ENCODE measurements at regions not wholly inside any gene's neighbourhood (a gene's known extent, or its start where the extent isn't known, plus 50 kb on each side); places are given as distances from the start of the nearest gene placed in this dataset.
"Not testable (repeated sequence)": the region's sequence is repeated elsewhere in the genome, so short reads cannot be mapped to it uniquely, and the experiment has no call there.

- in situ Hi-C loops (cut with MboI; ENCODE audit: low sequenced_read_pairs): no loop called here
Observed at GRCh38 chr7:142450695-142451094, 192.8 kb upstream of the PRSS58 start.

DNA sequence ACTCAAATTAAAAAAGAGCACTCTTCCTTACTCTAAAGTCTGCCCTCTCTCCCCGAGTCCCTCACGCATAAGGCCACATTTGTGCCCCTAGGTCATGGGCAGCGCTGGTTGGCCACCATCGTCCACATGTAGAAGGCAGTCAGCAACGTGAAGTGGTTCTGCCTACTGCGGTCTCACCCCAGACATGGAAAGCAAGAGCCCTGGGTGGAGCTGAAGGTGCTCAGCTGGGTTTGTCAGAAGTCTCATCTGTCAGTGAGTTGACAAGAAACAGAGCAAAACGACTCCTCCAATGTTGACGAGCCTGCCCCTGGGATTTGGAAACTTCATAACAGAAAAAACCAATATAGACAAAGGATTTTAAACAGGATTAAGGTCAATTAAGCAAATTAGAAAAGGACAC lies 192.3 kb upstream of the PRSS58 start:
- in situ Hi-C loops (cut with MboI; ENCODE audit: low sequenced_read_pairs): no loop called here

GRCh38 chr7:142448857-142449256 lies 191.0 kb upstream of the PRSS58 start:
- in situ Hi-C loops (cut with MboI; ENCODE audit: low sequenced_read_pairs): not testable (repeated sequence)

DNA sequence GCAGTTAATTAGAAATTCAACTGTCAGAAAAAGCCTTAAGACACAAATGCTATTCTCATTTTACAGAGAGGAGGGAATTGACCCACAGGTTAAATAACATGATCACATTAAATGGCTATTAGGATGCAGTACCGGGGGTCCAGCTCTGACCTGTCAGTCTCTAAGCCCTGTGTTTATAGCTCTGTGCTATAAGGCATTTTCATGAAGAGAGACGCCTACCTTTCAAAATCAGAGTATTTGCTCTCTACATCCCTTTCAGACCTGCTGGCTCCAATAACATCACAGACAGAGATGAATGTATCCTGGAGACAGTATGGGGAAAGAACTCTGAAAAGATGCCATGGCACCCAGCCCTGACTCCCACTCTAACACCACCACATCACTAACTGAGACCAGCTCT lies 189.9 kb upstream of the PRSS58 start:
- in situ Hi-C loops (cut with MboI; ENCODE audit: low sequenced_read_pairs): no loop called here

GRCh38 chr7:142445019-142445686 lies 187.3 kb upstream of the PRSS58 start:
- in situ Hi-C loops (cut with MboI; ENCODE audit: low sequenced_read_pairs): no loop called here

- in situ Hi-C loops (cut with MboI; ENCODE audit: low sequenced_read_pairs): no loop called here
Observed at GRCh38 chr7:142443216-142444010, 185.6 kb upstream of the PRSS58 start.

DNA sequence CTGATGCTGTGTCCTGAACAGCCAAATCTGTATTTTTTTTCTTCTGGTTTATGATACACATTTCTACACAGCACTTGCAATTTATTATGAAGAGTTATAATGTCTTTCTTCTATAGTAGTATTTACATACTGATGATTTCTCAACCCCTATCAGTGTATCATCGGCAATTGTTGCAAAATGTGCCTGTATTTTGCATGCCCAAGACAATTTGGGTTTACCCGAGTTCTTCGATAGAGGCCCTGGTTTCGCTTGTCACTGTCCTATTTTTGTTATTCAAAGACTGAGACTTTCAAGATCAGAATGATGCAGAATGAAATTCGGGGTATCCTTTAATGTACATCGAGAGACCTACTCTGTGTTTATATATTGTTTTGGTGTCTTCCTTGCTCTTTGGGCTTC lies 184.5 kb upstream of the PRSS58 start:
- in situ Hi-C loops (cut with MboI; ENCODE audit: low sequenced_read_pairs): no loop called here

- in situ Hi-C loops (cut with MboI; ENCODE audit: low sequenced_read_pairs): no loop called here
Observed at GRCh38 chr7:142440906-142441411, 183.1 kb upstream of the PRSS58 start.

GRCh38 chr7:142440219-142440905 lies 182.5 kb upstream of the PRSS58 start:
- in situ Hi-C loops (cut with MboI; ENCODE audit: low sequenced_read_pairs): no loop called here

- in situ Hi-C loops (cut with MboI; ENCODE audit: low sequenced_read_pairs): no loop called here
Observed at GRCh38 chr7:142439739-142440138, 181.9 kb upstream of the PRSS58 start.

GRCh38 chr7:142438923-142439515 lies 181.2 kb upstream of the PRSS58 start:
- in situ Hi-C loops (cut with MboI; ENCODE audit: low sequenced_read_pairs): no loop called here

DNA sequence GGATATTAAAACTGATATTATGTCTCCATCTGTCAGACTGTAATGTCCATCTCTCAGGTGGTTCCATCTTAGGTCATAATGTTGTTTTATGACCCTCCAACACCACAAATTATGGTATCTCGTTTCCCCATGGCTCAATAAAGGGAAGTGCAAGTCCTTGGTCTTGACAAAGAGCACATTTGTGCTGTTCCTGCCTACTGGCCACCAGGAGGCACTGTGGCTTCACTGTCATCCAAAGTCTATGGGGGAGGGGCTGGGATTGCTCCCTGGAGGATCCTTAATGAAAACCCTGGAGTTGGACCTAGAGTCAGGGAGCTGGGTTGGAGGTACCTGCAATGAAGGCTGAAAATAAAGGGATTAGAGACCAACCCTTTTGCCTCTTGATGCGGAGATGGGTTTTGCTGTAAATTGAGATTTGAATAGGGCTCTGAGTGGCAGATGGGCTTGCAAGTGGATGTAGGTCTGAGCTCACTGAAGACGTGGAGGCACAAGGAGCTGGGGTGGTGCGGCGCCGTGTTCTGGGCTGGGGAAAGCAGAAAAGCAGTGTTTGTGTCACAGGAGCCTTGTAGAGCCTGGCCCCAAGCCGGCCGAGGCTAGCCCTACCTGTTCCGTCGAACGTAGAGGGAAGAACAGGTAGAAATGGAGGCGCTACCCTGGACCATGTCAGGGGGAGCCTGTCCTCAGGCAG lies 180.5 kb upstream of the PRSS58 start:
- in situ Hi-C loops (cut with MboI; ENCODE audit: low sequenced_read_pairs): no loop called here

- in situ Hi-C loops (cut with MboI; ENCODE audit: low sequenced_read_pairs): no loop called here
Observed at GRCh38 chr7:142437741-142438140, 179.9 kb upstream of the PRSS58 start.

DNA sequence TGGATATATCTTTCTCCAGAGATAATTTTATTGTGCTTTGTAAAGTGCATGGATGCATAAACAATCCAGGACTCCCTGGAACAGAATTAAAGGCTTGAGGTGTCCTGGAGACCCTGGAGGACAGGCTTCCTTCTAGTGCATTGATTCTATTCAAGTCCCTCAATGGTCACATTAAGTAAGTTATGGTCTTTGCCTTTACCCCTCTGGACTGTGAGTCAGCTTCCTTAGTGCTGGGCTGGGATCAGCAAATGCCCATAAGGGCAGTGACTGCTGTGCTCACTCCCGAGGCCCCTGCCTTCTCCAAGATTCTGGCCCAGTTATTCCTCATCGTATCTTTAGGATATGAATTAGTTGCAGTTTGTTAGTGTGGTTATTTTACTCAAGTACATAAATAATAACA lies 178.7 kb upstream of the PRSS58 start:
- in situ Hi-C loops (cut with MboI; ENCODE audit: low sequenced_read_pairs): no loop called here

- in situ Hi-C loops (cut with MboI; ENCODE audit: low sequenced_read_pairs): not testable (repeated sequence)
Observed at GRCh38 chr7:142435606-142436005, 177.7 kb upstream of the PRSS58 start.

DNA sequence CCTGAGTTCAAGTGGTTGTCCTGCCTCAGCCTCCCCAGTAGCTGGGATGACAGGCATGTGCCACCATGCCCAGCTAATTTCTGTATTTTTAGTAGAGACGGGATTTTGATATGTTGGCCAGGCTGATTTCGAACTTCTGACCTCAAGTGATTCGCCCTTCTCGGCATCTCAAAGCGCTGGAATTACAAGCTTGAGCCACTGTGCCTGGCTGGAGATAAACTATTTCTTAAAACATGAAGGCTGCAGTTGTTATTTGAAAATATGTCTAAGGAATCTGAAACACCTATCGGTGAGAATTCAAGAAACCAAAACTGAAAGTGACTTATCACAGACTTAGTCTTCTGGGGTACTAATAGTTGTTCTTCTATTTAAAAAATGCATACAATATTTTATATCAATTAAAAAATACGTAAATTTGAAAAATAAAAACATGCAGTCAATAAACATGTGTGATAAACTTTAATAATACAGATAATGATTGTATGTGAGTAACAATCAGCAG lies 176.9 kb upstream of the PRSS58 start:
- in situ Hi-C loops (cut with MboI; ENCODE audit: low sequenced_read_pairs): no loop called here

DNA sequence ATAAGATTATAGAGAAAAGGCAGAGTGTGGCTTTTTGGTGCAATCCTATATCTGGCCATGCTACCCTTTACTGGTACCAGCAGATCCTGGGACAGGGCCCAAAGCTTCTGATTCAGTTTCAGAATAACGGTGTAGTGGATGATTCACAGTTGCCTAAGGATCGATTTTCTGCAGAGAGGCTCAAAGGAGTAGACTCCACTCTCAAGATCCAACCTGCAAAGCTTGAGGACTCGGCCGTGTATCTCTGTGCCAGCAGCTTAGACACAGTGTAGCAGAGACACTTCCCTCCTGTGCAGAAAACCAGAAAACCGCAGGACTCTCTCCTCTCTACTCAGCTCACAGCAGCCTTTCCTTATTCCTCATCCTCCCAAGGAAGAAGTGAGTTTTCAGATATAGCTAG lies 176.3 kb upstream of the PRSS58 start:
- in situ Hi-C loops (cut with MboI; ENCODE audit: low sequenced_read_pairs): not testable (repeated sequence)

GRCh38 chr7:142432377-142432776 lies 174.5 kb upstream of the PRSS58 start:
- in situ Hi-C loops (cut with MboI; ENCODE audit: low sequenced_read_pairs): no loop called here

GRCh38 chr7:142431491-142431890 lies 173.6 kb upstream of the PRSS58 start:
- in situ Hi-C loops (cut with MboI; ENCODE audit: low sequenced_read_pairs): no loop called here

GRCh38 chr7:142428094-142428493 lies 170.2 kb upstream of the PRSS58 start:
- in situ Hi-C loops (cut with MboI; ENCODE audit: low sequenced_read_pairs): no loop called here

DNA sequence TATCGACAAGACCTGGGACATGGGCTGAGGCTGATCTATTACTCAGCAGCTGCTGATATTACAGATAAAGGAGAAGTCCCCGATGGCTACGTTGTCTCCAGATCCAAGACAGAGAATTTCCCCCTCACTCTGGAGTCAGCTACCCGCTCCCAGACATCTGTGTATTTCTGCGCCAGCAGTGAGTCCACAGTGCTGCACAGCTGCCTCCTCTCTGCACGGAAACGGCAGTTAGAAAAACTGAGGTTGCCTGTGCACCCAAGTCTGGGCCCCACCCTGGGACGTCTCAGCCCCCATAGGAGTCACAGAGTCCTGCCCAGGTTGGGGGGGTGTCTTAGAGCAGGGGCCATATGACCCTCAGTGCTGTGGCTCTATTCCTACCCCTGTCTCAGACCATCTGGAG lies 167.4 kb upstream of the PRSS58 start:
- in situ Hi-C loops (cut with MboI; ENCODE audit: low sequenced_read_pairs): no loop called here

Measured in HL-60/S4 treated with phorbol 12-myristate 13-acetate at 8.2 ng/mL for 4 days and 3 days (cell line).